ENCODE measurements at regions not wholly inside any gene's neighbourhood (a gene's known extent, or its start where the extent isn't known, plus 50 kb on each side); places are given as distances from the start of the nearest gene placed in this dataset.

GRCh38 chr15:85847031-85847430 is 52.3 kb upstream of the KLHL25 start:
- no peak for DNase-seq (ENCODE audit: low read depth in 3 of 3, low spot score in 2 of 3)

- no peak for DNase-seq (ENCODE audit: low read depth in 3 of 3, low spot score in 2 of 3)
These were observed 55.2 kb upstream of the KLHL25 start for GRCh38 chr15:85849946-85850345.

GRCh38 chr15:85852969-85853368 is 58.2 kb upstream of the KLHL25 start:
- no peak for DNase-seq (ENCODE audit: low read depth in 3 of 3, low spot score in 2 of 3)

GRCh38 chr15:85854345-85855097 is 59.8 kb upstream of the KLHL25 start:
- peak; percentile 41 to 56 (median 47) for DNase-seq (ENCODE audit: low read depth in 3 of 3, low spot score in 2 of 3)

DNA sequence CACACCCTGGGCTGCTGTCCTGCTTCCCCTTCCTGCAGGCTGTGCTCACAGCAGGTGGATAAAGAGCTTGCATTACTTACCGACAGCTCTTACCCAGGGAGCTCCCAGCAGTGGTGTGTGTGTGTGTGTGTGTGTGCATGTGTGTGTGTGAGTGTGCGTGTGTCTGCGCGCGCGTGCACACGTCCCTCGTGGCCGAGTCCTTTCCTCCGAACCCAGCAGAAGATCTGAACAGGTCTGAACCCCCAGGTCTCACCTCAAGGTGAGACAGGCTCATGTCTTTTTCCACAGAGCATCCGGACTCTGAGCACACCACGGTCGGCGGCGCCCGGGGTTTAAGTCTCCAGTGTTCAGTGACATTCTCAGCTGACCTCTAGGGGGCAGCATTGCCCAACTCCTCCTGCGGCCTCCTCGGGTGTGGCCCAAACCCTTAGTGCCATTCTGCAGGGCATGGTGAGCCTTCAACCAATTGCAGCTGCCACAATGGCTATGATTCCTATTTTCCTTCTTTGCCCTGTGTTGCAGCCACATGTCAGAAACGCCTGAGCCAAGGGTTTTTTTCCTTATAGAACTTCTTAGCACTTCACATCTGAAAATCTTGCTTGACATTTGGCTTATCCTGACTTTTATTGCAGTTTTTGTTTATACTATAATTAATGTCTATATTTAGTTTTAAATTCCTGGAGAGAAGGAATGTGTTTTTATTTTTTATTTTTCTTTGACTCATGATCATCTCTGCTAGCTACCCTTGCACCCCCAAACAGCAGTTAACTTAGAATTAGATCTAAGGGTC is 64.1 kb upstream of the KLHL25 start:
- DNase-seq (ENCODE audit: low read depth in 3 of 3, low spot score in 2 of 3): peak in 2 of 3 donors; percentile 25 to 40

GRCh38 chr15:85859671-85860070 is 64.9 kb upstream of the KLHL25 start:
- no peak for DNase-seq (ENCODE audit: low read depth in 3 of 3, low spot score in 2 of 3)

- no peak for DNase-seq (ENCODE audit: low read depth in 3 of 3, low spot score in 2 of 3)
These were observed 65.9 kb upstream of the KLHL25 start for GRCh38 chr15:85860394-85861161.

- peak in 2 of 3 donors; percentile 15 to 33 for DNase-seq (ENCODE audit: low read depth in 3 of 3, low spot score in 2 of 3)
These were observed 70.5 kb upstream of the KLHL25 start for GRCh38 chr15:85865070-85865684.

DNA sequence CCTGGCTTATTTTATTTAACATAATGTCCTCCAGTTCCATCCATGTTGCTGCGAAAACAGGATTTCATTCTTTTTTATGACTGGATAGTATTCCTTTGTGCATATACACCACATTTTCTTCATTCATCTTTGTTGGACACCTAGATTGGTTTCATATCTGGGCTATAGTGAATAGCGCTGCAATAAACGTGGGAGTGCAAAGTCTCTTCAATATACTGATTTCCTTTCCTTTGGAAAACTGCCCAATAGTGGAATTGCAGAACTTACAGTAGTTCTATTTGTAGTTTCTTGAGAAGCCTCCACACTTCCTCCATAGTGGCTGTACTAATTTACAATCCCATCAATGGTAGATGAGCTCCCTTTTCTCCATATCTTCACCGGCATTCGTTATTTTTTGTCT is 72.5 kb upstream of the KLHL25 start:
- DNase-seq (ENCODE audit: low read depth in 3 of 3, low spot score in 2 of 3): no peak

GRCh38 chr15:85869124-85869523 is 74.4 kb upstream of the KLHL25 start:
- no peak for DNase-seq (ENCODE audit: low read depth in 3 of 3, low spot score in 2 of 3)

DNA sequence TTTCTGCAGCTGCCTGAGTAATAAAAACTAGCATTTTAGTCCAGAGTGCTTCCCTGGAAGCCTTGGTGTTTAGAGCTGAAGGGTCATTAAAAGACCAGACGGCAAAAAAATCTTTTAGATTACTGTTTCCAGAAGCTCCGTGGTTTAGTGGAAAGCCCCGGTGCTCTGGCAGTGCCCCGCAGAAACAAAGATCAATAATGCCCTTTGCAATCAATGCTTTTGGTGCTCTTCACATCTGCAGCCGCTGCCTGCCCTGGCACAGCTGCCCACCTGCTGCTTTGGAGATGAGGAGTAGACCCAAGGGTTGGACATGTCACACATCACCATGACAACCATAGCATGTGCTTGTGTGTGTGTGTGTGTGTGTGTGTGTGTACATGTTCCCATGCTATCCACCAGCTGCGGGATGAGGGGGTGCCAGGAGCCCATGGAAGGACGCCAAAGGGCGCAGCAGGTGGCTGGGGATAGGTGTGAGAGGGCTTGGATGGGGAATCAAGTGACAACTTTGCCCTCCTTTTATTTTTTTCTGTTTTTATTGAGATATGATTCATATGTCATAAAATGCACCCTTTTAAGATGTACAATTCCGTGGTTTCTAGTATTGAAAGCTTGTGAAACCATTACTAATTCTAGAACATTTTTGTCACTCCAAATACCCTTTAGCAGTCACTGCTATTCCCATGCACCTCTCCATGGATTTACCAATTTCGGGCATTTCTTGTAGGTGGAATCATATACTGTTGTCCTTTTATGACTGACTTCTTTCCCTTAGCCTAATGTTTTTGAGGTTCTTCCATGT is 75.7 kb upstream of the KLHL25 start:
- no peak for DNase-seq (ENCODE audit: low read depth in 3 of 3, low spot score in 2 of 3)

GRCh38 chr15:85871545-85871944 is 76.8 kb upstream of the KLHL25 start:
- DNase-seq (ENCODE audit: low read depth in 3 of 3, low spot score in 2 of 3): no peak

DNA sequence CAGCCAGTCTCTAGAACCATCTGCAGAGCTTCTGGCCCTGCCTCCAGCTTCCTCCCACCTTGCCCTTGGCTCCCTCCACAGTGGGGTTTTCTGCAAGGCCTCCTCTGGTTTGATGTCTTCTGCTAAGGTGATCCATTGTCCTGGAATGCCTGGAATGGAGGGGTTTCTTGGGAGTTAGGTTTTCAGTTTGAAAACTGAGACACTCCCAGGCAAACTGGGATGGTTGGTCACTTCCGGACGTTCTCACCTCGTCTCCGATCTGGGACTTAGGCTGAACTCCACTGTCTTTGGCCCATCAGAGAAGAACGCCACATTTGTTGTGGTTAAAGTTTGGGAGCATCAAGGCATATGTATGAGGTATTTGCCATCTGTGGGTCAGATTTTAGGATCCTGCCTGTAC is 77.4 kb upstream of the KLHL25 start:
- DNase-seq (ENCODE audit: low read depth in 3 of 3, low spot score in 2 of 3): no peak

- DNase-seq (ENCODE audit: low read depth in 3 of 3, low spot score in 2 of 3): no peak
These were observed 79.5 kb upstream of the KLHL25 start for GRCh38 chr15:85874236-85874635.

GRCh38 chr15:85875756-85876155 is 81.0 kb upstream of the KLHL25 start:
- no peak for DNase-seq (ENCODE audit: low read depth in 3 of 3, low spot score in 2 of 3)

DNA sequence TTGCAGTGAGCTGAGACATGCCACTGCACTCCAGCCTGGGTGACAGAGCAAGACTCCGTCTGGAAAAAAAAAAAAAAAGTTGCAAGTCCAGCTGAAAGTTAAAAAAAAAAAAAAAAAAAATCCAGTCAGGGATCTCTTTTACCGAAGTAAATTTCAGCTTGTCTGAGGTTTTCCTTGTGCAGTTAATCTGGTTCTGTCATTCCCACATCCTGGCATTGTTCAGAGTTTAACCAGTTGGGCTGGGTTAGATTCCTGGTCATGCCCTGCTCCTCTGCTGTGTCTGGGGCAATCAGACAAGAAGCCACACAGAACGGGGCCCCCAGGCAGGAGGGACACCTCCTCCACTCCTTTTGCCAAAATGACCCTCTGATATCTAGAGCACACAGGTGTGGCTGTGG is 84.1 kb upstream of the KLHL25 start:
- no peak for DNase-seq (ENCODE audit: low read depth in 3 of 3, low spot score in 2 of 3)

GRCh38 chr15:85879334-85880163 is 84.8 kb upstream of the KLHL25 start:
- DNase-seq (ENCODE audit: low read depth in 3 of 3, low spot score in 2 of 3): no peak

GRCh38 chr15:85880501-85881190 is 85.9 kb upstream of the KLHL25 start:
- no peak for DNase-seq (ENCODE audit: low read depth in 3 of 3, low spot score in 2 of 3)

All from right renal cortex interstitium (tissue), 3 donors.